GM13977 (cell line): ENCODE measurements at regions not wholly inside any gene's neighbourhood (a gene's known extent, or its start where the extent isn't known, plus 50 kb on each side); places are given as distances from the start of the nearest gene placed in this dataset.

Source experiments
- DNase-seq: peaks from one replicate; pipeline ENCODE4 v3.0.0; 2012; ENCODE audit warnings: low spot score
- in situ Hi-C: fragments of 300-500 bp; cut with MboI; formaldehyde crosslinking; loops from one replicate; pipeline ENCODE4 v1.12.0; 2022; ENCODE audit warnings: low sequenced_read_pairs, low pct_unique_long_range_greater_than_20kb, mixed read lengths, inconsistent platforms; ENCODE audit not compliant: unreplicated experiment
- TF ChIP-seq, protein P1 (sequence below): IDR thresholded peaks from 2 replicates; pipeline ENCODE4 v1.5.1; 2012; ENCODE audit warnings: mild to moderate bottlenecking, control low read depth; ENCODE audit not compliant: insufficient read depth; ENCODE audit errors: extremely low read depth, missing control alignments

DNA sequence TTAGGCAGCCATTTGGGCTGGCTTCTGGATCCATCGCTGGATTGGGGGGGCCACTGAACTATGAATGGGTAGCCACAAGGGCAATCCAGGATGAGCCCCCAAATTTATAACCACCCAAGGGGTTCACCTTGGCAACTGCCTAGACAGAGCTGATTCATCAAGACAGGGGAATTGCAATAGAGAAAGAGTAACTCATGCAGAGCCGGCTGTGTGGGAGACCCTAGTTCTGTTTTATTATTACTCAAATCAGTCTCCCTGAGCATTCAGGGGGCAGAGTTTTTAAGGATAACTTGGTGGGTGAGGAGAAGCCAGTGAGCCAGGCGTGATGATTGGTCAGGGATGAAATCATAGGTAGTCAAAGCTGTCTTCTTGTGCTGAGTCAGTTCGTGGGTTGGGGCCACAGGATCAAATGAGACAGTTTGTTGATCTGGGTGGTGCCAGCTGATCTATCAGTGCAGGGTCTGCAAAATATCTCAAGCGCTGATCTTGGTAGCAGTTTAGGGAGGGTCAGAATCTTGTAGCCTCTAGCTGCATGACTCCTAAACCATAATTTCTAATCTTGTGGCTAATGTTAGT is 57.9 kb downstream of the DNAJB9 start:
- in situ Hi-C loops: no loop called here
- DNase-seq: no peak
- TF ChIP-seq, protein P1, sequence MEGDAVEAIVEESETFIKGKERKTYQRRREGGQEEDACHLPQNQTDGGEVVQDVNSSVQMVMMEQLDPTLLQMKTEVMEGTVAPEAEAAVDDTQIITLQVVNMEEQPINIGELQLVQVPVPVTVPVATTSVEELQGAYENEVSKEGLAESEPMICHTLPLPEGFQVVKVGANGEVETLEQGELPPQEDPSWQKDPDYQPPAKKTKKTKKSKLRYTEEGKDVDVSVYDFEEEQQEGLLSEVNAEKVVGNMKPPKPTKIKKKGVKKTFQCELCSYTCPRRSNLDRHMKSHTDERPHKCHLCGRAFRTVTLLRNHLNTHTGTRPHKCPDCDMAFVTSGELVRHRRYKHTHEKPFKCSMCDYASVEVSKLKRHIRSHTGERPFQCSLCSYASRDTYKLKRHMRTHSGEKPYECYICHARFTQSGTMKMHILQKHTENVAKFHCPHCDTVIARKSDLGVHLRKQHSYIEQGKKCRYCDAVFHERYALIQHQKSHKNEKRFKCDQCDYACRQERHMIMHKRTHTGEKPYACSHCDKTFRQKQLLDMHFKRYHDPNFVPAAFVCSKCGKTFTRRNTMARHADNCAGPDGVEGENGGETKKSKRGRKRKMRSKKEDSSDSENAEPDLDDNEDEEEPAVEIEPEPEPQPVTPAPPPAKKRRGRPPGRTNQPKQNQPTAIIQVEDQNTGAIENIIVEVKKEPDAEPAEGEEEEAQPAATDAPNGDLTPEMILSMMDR: no peak

- in situ Hi-C loops: no loop called here
- TF ChIP-seq, protein P1: no peak
- no peak for DNase-seq
Measured at GRCh38 chr7:108628678-108629077, 59.0 kb downstream of the DNAJB9 start.

- TF ChIP-seq, protein P1: no peak
- no peak for DNase-seq
- in situ Hi-C loops: no loop called here
Measured at GRCh38 chr7:108629651-108630400, 60.2 kb downstream of the DNAJB9 start.

GRCh38 chr7:108634036-108634435 is 64.4 kb downstream of the DNAJB9 start:
- TF ChIP-seq, protein P1: no peak
- in situ Hi-C loops: no loop called here
- no peak for DNase-seq

- TF ChIP-seq, protein P1: no peak
- no peak for DNase-seq
- in situ Hi-C loops: no loop called here
Measured at GRCh38 chr7:108634535-108634934, 64.9 kb downstream of the DNAJB9 start.

- in situ Hi-C loops: no loop called here
- DNase-seq: no peak
- TF ChIP-seq, protein P1: no peak
Measured at GRCh38 chr7:108637049-108637621, 67.5 kb downstream of the DNAJB9 start.
